ENCODE measurements at regions not wholly inside any gene's neighbourhood (a gene's known extent, or its start where the extent isn't known, plus 50 kb on each side); places are given as distances from the start of the nearest gene placed in this dataset.

DNA sequence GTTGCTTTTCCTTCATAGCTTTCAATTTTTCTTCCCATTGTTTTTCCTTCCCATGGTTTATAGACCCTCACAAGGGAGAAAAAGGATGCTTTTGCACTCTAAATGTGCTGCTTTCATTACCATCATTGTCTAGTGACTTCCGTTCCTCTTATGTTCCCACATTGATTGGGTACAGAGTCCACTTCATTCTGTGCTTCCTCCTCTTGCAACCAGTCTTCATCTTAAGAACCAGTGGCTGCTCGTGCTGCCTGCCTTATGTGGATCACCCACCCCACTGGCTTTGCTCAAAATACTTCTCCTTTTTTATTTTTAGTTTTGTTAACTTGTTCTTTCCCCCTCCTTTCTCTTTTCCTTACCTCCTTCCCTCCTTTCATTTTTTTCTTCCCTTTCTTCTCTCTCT lies 76.5 kb upstream of the BOD1L1 start:
- TF ChIP-seq, protein P1, sequence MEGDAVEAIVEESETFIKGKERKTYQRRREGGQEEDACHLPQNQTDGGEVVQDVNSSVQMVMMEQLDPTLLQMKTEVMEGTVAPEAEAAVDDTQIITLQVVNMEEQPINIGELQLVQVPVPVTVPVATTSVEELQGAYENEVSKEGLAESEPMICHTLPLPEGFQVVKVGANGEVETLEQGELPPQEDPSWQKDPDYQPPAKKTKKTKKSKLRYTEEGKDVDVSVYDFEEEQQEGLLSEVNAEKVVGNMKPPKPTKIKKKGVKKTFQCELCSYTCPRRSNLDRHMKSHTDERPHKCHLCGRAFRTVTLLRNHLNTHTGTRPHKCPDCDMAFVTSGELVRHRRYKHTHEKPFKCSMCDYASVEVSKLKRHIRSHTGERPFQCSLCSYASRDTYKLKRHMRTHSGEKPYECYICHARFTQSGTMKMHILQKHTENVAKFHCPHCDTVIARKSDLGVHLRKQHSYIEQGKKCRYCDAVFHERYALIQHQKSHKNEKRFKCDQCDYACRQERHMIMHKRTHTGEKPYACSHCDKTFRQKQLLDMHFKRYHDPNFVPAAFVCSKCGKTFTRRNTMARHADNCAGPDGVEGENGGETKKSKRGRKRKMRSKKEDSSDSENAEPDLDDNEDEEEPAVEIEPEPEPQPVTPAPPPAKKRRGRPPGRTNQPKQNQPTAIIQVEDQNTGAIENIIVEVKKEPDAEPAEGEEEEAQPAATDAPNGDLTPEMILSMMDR (IDR thresholded peaks at IDR 0.05; ENCODE audit: low read depth, low read length, poor library complexity, severe bottlenecking): no peak
- no peak for TF ChIP-seq EZH2phosphoT487 (IDR thresholded peaks at IDR 0.05; ENCODE audit: borderline replicate concordance, low read length)

All from DOHH2 (cell line).